ENCODE measurements at regions not wholly inside any gene's neighbourhood (a gene's known extent, or its start where the extent isn't known, plus 50 kb on each side); places are given as distances from the start of the nearest gene placed in this dataset.

DNA sequence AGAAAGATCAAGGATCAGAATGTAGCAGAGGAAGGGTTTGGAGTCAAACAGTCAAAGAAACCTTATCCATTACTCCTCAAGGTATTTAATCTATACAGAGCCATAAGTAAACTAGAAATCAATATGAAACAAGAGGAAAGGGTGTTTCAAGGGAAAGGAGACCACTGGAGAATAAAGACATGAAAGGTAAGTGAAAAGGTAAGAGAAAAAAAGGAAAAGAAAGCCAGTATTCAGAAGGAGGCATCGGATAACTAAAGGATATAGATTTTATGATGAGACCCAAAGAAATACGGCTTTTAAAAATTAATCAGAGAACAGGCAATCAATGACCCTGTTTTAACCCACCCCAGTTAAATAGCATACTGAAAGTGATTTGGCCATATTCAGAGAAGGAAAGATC lies 438.7 kb upstream of the MIR17HG start:
- no peak for TF ChIP-seq POLR2A (IDR thresholded peaks at IDR 0.05)
- TF ChIP-seq, protein P1, sequence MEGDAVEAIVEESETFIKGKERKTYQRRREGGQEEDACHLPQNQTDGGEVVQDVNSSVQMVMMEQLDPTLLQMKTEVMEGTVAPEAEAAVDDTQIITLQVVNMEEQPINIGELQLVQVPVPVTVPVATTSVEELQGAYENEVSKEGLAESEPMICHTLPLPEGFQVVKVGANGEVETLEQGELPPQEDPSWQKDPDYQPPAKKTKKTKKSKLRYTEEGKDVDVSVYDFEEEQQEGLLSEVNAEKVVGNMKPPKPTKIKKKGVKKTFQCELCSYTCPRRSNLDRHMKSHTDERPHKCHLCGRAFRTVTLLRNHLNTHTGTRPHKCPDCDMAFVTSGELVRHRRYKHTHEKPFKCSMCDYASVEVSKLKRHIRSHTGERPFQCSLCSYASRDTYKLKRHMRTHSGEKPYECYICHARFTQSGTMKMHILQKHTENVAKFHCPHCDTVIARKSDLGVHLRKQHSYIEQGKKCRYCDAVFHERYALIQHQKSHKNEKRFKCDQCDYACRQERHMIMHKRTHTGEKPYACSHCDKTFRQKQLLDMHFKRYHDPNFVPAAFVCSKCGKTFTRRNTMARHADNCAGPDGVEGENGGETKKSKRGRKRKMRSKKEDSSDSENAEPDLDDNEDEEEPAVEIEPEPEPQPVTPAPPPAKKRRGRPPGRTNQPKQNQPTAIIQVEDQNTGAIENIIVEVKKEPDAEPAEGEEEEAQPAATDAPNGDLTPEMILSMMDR (IDR thresholded peaks at IDR 0.05), result no peak

Measured in esophagus squamous epithelium (tissue), 4 donors.